ENCODE measurements at regions not wholly inside any gene's neighbourhood (a gene's known extent, or its start where the extent isn't known, plus 50 kb on each side); places are given as distances from the start of the nearest gene placed in this dataset.

- TF ChIP-seq CTCF (IDR thresholded peaks at IDR 0.05) (no peak), EZH2phosphoT487 (IDR thresholded peaks at IDR 0.05) (no peak), EZH2 (IDR thresholded peaks at IDR 0.05) (no peak)
These were observed 275.9 kb downstream of the CDCA7 start for GRCh38 chr2:173630425-173631126.

Measured in neural progenitor cell (in vitro differentiated cells).